WTC11 (cell line): ENCODE measurements at regions not wholly inside any gene's neighbourhood (a gene's known extent, or its start where the extent isn't known, plus 50 kb on each side); places are given as distances from the start of the nearest gene placed in this dataset.

Source experiments
- ATAC-seq: fragments of 200-7000 bp; cut with Tn5 transposase; 2 replicates; pipeline ENCODE4 v1.10.0; 2021; ENCODE audit warnings: mild to moderate bottlenecking, moderate library complexity
- CTCF ChIA-PET: fragments of 300-600 bp; sonication (Branson Sonifier 250); formaldehyde crosslinking; loops from one replicate; lab custom pipeline; 2021; ENCODE audit warnings: antibody characterized with exemption; lab: Charles Lee
- POLR2A ChIA-PET: fragments of 350-600 bp; sonication (Branson Sonifier 250); formaldehyde crosslinking; loops from one replicate; lab custom pipeline; 2021; ENCODE audit warnings: antibody characterized with exemption; lab: Charles Lee
- DNase-seq: peaks from one replicate; pipeline ENCODE4 v3.0.0; 2021; ENCODE audit warnings: low spot score
- H3K27ac Mint-ChIP-seq: 2 replicates; pipeline ENCODE4 v1.8.0; 2021; ENCODE audit warnings: mixed read lengths
- H3K27me3 Mint-ChIP-seq: 2 replicates; pipeline ENCODE4 v1.8.0; 2021; ENCODE audit warnings: low read depth, mild to moderate bottlenecking, moderate library complexity, mixed read lengths
- H3K36me3 Mint-ChIP-seq: 2 replicates; pipeline ENCODE4 v1.8.0; 2021; ENCODE audit warnings: mixed read lengths
- H3K4me1 Mint-ChIP-seq: 2 replicates; pipeline ENCODE4 v1.8.0; 2022; ENCODE audit warnings: mixed read lengths
- H3K4me3 Mint-ChIP-seq: 2 replicates; pipeline ENCODE4 v1.8.0; 2021; ENCODE audit warnings: mild to moderate bottlenecking, moderate library complexity, mixed read lengths
- H3K9me3 Mint-ChIP-seq: 2 replicates; pipeline ENCODE4 v1.8.0; 2021; ENCODE audit warnings: mixed read lengths
- CBFB ChIP-seq: sonication (generic); formaldehyde crosslinking; IDR thresholded peaks from 2 replicates; pipeline ENCODE4 v1.8.1; 2022; ENCODE audit warnings: mild to moderate bottlenecking, low read depth, missing genetic modification reagents
- CREM ChIP-seq: sonication (generic); formaldehyde crosslinking; IDR thresholded peaks from 2 replicates; pipeline ENCODE4 v1.8.1; 2022; ENCODE audit warnings: mild to moderate bottlenecking, missing genetic modification reagents, moderate library complexity
- ELF4 ChIP-seq: sonication (generic); formaldehyde crosslinking; IDR thresholded peaks from 2 replicates; pipeline ENCODE4 v1.8.1; 2022; ENCODE audit warnings: low read depth, mild to moderate bottlenecking, moderate library complexity, missing genetic modification reagents
- GRHL2 ChIP-seq: fragments of 250-450 bp; sonication (Bioruptor Pico); IDR thresholded peaks from 2 replicates; pipeline ENCODE4 v1.8.0; 2022; ENCODE audit warnings: mild to moderate bottlenecking, moderate library complexity; ENCODE audit not compliant: insufficient replicate concordance, severe bottlenecking
- IRF1 ChIP-seq: sonication (generic); formaldehyde crosslinking; IDR thresholded peaks from 2 replicates; pipeline ENCODE4 v1.8.0; 2023; ENCODE audit warnings: missing genetic modification reagents
- NR3C1 ChIP-seq: sonication (generic); formaldehyde crosslinking; conservative IDR thresholded peaks from 2 replicates; pipeline ENCODE4 v1.8.1; 2023; ENCODE audit warnings: low read depth, mild to moderate bottlenecking, missing genetic modification reagents
- SP1 ChIP-seq: sonication (generic); formaldehyde crosslinking; conservative IDR thresholded peaks from 2 replicates; pipeline ENCODE4 v1.8.1; 2022; ENCODE audit warnings: missing genetic modification reagents
- ZNF121 ChIP-seq: sonication (generic); formaldehyde crosslinking; IDR thresholded peaks from 2 replicates; pipeline ENCODE4 v1.8.0; 2023; ENCODE audit warnings: missing genetic modification reagents
- ZNF263 ChIP-seq: sonication (generic); formaldehyde crosslinking; IDR thresholded peaks from 2 replicates; pipeline ENCODE4 v1.8.1; 2022; ENCODE audit warnings: low read depth, mild to moderate bottlenecking, moderate library complexity, missing genetic modification reagents
- TF ChIP-seq, protein P1 (sequence below): sonication (generic); formaldehyde crosslinking; IDR thresholded peaks from 2 replicates; pipeline ENCODE4 v1.8.1; 2023; ENCODE audit warnings: mild to moderate bottlenecking, missing genetic modification reagents, moderate library complexity
- TF ChIP-seq, protein P2 (sequence below): fragments of 250-450 bp; sonication (Bioruptor Pico); IDR thresholded peaks from 2 replicates; pipeline ENCODE4 v1.9.0; 2021; ENCODE audit warnings: mild to moderate bottlenecking
- TF ChIP-seq, protein P3 (sequence below): fragments of 250-450 bp; sonication (Bioruptor Pico); IDR thresholded peaks from 2 replicates; pipeline ENCODE4 v2.1.2; 2022; ENCODE audit warnings: mild to moderate bottlenecking, moderate library complexity
- TF ChIP-seq, protein P4 (sequence below): sonication (generic); formaldehyde crosslinking; IDR thresholded peaks from 2 replicates; pipeline ENCODE4 v1.8.0; 2022; ENCODE audit warnings: mild to moderate bottlenecking, missing genetic modification reagents
- TF ChIP-seq, protein P5 (sequence below): sonication (generic); formaldehyde crosslinking; IDR thresholded peaks from 2 replicates; pipeline ENCODE4 v1.8.1; 2023; ENCODE audit warnings: mild to moderate bottlenecking, missing genetic modification reagents, moderate library complexity
- TF ChIP-seq, protein P6 (sequence below): sonication (generic); formaldehyde crosslinking; IDR thresholded peaks from 2 replicates; pipeline ENCODE4 v1.8.1; 2022; ENCODE audit warnings: mild to moderate bottlenecking, missing genetic modification reagents, moderate library complexity, borderline replicate concordance

DNA sequence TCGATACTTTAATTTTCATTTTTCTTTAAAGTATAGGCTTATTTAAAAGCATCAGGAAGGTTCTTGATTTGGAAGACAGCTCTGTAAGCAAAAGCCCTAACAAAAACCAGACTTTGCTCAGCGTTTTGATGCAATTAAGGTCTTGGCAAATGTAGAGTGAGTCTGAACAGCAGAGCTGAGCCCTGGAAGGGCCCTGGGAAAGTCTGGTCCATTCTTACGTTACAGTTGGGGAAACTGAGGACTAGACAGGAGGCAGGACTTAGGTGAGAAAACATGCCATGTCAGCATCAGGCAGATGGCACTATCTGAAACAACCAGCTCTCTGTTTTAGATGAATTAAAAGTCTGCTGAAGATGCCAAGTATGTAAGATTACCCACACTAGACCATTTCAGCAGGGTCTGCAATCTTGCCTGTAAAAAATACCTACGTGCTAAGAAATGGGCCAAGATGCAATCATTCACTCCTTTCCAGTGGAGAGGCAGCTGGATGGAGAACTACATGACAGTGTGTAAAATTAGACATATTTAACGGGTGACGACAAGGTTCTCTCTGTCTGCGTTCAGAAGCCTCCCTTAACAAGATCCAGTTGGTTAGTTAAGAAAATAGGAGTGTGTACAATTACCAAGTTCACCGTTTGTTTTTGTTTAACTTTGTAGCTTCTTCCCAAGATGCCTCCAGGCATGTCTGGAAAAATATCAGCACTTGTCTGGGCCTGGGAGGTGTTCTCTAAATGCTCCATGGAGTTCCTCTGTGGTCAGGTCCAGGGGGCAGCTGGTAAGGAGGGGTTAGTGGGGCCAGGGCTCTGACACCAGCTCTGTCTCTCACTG lies 502.3 kb upstream of the ZMIZ1 start:
- Mint-ChIP-seq H3K4me3 (no peak overlapping the region), H3K9me3 (no peaks in the 10 kb centered on the region), H3K27ac (no peak overlapping the region), H3K36me3 (no peaks in the 10 kb centered on the region), H3K4me1 (peaks cover 6% of the 10 kb centered on the region), H3K27me3 (peaks cover 4% of the 10 kb centered on the region; the same call in 1 of the 2 replicates)
- DNase-seq: no peak
- no peak for ATAC-seq
- CTCF ChIA-PET: interaction anchor here (1.1 kb wide), 1 partner anchor 91 kb away, joined by 3 read pairs; no protein-coding TSS in a partner anchor
- TF ChIP-seq CBFB (CRISPR knock-in tag) (no peak), CREM (CRISPR knock-in tag) (no peak)
- TF ChIP-seq, protein P1, sequence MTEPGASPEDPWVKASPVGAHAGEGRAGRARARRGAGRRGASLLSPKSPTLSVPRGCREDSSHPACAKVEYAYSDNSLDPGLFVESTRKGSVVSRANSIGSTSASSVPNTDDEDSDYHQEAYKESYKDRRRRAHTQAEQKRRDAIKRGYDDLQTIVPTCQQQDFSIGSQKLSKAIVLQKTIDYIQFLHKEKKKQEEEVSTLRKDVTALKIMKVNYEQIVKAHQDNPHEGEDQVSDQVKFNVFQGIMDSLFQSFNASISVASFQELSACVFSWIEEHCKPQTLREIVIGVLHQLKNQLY (CRISPR knock-in tag): no peak
- TF ChIP-seq, protein P2, sequence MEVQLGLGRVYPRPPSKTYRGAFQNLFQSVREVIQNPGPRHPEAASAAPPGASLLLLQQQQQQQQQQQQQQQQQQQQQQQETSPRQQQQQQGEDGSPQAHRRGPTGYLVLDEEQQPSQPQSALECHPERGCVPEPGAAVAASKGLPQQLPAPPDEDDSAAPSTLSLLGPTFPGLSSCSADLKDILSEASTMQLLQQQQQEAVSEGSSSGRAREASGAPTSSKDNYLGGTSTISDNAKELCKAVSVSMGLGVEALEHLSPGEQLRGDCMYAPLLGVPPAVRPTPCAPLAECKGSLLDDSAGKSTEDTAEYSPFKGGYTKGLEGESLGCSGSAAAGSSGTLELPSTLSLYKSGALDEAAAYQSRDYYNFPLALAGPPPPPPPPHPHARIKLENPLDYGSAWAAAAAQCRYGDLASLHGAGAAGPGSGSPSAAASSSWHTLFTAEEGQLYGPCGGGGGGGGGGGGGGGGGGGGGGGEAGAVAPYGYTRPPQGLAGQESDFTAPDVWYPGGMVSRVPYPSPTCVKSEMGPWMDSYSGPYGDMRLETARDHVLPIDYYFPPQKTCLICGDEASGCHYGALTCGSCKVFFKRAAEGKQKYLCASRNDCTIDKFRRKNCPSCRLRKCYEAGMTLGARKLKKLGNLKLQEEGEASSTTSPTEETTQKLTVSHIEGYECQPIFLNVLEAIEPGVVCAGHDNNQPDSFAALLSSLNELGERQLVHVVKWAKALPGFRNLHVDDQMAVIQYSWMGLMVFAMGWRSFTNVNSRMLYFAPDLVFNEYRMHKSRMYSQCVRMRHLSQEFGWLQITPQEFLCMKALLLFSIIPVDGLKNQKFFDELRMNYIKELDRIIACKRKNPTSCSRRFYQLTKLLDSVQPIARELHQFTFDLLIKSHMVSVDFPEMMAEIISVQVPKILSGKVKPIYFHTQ (CRISPR knock-in tag): no peak
- POLR2A ChIA-PET: no interaction called here

DNA sequence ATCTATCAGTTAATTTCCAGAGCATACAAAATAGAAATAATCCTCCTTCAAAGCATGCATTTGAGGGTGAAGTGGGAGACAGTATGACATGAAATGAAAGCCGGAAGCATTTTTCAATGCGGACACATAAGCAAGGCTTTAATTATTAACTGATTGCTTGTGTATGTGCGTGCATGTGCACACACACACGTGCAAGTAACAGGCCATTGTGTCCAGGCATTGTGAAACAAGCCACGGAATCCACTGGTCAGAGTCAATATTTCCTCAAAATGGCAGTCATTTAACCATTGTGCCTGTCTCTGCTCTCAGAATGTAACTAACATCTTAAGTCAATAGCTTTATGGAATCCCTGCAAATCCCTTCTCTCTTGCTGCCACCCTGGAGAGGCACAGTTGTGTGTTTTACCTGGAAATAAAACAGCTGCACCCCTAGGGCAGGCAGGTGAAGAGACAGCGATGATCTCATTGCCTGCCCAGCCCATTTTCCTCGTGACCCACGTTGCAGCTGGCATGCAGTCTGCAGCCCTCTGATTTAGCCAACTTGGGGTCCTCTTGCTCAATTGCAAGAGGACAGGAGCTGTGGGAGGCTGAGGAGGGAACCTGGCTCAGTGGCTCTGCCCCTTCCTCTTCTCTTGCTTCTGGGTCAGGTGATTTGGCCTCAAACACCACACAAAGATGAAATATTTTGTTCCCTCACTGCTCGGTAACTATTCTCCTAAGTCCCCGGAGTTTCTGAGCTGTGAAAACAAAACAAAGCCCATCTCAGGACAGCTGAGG lies 500.9 kb upstream of the ZMIZ1 start:
- peaks cover 6% of the 10 kb centered on the region for H3K4me1 Mint-ChIP-seq
- POLR2A ChIA-PET: no interaction called here

More for the DNA sequence above, 500.9 kb upstream of the ZMIZ1 start:
- no peak overlapping the region for H3K4me3 Mint-ChIP-seq
- no peak for DNase-seq
- no peaks in the 10 kb centered on the region for H3K36me3 Mint-ChIP-seq
- no peak for TF ChIP-seq SP1 (CRISPR knock-in tag)
- TF ChIP-seq ZNF263: no peak
- TF ChIP-seq, protein P3, sequence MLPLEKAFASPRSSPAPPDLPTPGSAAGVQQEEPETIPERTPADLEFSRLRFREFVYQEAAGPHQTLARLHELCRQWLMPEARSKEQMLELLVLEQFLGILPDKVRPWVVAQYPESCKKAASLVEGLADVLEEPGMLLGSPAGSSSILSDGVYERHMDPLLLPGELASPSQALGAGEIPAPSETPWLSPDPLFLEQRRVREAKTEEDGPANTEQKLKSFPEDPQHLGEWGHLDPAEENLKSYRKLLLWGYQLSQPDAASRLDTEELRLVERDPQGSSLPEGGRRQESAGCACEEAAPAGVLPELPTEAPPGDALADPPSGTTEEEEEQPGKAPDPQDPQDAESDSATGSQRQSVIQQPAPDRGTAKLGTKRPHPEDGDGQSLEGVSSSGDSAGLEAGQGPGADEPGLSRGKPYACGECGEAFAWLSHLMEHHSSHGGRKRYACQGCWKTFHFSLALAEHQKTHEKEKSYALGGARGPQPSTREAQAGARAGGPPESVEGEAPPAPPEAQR (CRISPR knock-in tag): no peak
- TF ChIP-seq ELF4 (CRISPR knock-in tag): no peak
- no peak for TF ChIP-seq NR3C1
- TF ChIP-seq, protein P4, sequence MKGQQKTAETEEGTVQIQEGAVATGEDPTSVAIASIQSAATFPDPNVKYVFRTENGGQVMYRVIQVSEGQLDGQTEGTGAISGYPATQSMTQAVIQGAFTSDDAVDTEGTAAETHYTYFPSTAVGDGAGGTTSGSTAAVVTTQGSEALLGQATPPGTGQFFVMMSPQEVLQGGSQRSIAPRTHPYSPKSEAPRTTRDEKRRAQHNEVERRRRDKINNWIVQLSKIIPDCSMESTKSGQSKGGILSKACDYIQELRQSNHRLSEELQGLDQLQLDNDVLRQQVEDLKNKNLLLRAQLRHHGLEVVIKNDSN (CRISPR knock-in tag): no peak
- TF ChIP-seq, protein P5, sequence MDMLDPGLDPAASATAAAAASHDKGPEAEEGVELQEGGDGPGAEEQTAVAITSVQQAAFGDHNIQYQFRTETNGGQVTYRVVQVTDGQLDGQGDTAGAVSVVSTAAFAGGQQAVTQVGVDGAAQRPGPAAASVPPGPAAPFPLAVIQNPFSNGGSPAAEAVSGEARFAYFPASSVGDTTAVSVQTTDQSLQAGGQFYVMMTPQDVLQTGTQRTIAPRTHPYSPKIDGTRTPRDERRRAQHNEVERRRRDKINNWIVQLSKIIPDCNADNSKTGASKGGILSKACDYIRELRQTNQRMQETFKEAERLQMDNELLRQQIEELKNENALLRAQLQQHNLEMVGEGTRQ (CRISPR knock-in tag): no peak
- TF ChIP-seq, protein P6, sequence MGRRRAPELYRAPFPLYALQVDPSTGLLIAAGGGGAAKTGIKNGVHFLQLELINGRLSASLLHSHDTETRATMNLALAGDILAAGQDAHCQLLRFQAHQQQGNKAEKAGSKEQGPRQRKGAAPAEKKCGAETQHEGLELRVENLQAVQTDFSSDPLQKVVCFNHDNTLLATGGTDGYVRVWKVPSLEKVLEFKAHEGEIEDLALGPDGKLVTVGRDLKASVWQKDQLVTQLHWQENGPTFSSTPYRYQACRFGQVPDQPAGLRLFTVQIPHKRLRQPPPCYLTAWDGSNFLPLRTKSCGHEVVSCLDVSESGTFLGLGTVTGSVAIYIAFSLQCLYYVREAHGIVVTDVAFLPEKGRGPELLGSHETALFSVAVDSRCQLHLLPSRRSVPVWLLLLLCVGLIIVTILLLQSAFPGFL (CRISPR knock-in tag): no peak
- no peak for TF ChIP-seq ZNF121 (CRISPR knock-in tag)
- no peak for TF ChIP-seq GRHL2 (CRISPR knock-in tag)
- TF ChIP-seq IRF1 (CRISPR knock-in tag): no peak
- CTCF ChIA-PET: interaction anchor here (1.1 kb wide), 1 partner anchor 90 kb away, joined by 3 read pairs; no protein-coding TSS in a partner anchor
- no peaks in the 10 kb centered on the region; the same call in 1 of the 2 replicates for H3K27me3 Mint-ChIP-seq
- H3K27ac Mint-ChIP-seq: no peak overlapping the region
- H3K9me3 Mint-ChIP-seq: no peaks in the 10 kb centered on the region
- no peak for ATAC-seq
